HG02981 (cell line): ENCODE measurements at regions not wholly inside any gene's neighbourhood (a gene's known extent, or its start where the extent isn't known, plus 50 kb on each side); places are given as distances from the start of the nearest gene placed in this dataset.
"Not testable (repeated sequence)": the region's sequence is repeated elsewhere in the genome, so short reads cannot be mapped to it uniquely, and the experiment has no call there.

ENCODE experiments used
- ATAC-seq: cut with Tn5 transposase; IDR thresholded peaks from one replicate; pipeline ENCODE4 v1.9.1; 2021; ENCODE audit warnings: mild to moderate bottlenecking, moderate library complexity; ENCODE audit not compliant: unreplicated experiment

- no peak for ATAC-seq
Observed at GRCh38 chr4:66000510-66001117, 330.3 kb upstream of the EPHA5 start.

GRCh38 chr4:65999518-65999871, 329.2 kb upstream of the EPHA5 start:
- no peak for ATAC-seq

DNA sequence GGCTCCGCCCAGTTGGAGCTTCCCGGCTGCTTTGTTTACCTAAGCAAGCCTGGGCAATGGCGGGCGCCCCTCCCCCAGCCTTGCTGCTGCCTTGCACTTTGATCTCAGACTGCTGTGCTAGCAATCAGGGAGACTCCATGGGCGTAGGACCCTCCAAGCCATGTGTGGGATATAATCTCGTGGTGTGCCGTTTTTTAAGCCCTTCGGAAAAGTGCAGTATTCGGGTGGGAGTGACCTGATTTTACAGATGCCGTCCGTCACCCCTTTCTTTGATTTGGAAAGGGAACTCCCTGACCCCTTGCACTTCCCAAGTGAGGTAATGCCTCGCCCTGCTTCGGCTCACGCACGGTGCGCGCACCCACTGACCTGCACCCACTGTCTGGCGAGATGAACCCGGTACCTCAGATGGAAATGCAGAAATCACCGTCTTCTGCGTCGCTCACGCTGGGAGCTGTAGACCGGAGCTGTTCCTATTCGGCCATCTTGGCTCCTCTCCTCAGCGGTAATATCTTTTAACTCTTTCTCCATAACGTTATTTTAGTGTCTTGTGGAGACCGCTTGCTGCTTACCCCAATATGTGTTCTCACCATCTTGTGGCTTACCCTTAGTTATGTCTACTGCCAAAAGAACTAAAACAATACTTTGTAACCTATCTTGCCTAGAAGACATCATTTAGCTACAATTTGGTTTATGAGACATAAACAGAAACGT, 328.7 kb upstream of the EPHA5 start:
- not testable (repeated sequence) for ATAC-seq

GRCh38 chr4:65983061-65983460, 312.8 kb upstream of the EPHA5 start:
- ATAC-seq: no peak

DNA sequence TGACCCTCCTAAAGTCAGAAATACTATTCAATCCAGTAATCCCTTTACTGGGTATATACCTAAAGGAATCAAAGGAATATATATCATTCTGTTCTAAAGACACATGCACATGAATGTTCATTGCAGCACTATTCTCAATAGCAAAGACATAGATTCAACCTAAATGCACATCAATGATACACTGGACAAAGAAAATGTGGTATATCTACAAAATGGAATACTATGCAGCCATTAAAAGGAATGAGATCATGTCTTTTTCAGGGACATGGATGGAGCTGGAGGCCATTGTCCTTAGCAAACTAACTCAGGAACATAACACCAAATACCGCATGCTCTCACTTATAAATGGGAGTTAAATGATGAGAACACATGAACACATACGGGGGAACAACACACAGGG, 306.0 kb upstream of the EPHA5 start:
- no peak for ATAC-seq

- no peak for ATAC-seq
Observed at GRCh38 chr4:65973186-65973585, 302.9 kb upstream of the EPHA5 start.

DNA sequence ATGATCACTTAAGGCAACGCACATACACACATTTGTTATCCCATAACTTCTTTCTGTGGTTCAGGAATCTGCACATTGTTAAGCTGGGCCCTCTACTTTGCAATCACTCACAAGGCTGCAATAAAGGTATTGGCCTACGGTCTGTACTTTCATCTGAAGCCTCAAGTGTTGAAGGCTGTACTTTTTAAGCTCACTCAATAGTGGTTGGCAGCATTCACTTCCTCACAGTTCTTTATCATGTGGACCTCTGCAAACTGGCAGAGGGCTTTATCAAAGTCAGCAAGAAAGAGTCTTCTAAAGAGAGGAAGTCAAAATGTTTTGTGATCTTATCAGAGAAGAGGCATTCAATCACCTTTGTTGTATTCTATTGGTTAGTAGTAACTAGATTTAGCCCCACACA, 301.4 kb upstream of the EPHA5 start:
- no peak for ATAC-seq

GRCh38 chr4:65968831-65969558, 298.7 kb upstream of the EPHA5 start:
- no peak for ATAC-seq

- no peak for ATAC-seq
Observed at GRCh38 chr4:65960751-65961150, 290.5 kb upstream of the EPHA5 start.

- ATAC-seq: no peak
Observed at GRCh38 chr4:65954416-65954815, 284.1 kb upstream of the EPHA5 start.

GRCh38 chr4:65951177-65951576, 280.9 kb upstream of the EPHA5 start:
- no peak for ATAC-seq

DNA sequence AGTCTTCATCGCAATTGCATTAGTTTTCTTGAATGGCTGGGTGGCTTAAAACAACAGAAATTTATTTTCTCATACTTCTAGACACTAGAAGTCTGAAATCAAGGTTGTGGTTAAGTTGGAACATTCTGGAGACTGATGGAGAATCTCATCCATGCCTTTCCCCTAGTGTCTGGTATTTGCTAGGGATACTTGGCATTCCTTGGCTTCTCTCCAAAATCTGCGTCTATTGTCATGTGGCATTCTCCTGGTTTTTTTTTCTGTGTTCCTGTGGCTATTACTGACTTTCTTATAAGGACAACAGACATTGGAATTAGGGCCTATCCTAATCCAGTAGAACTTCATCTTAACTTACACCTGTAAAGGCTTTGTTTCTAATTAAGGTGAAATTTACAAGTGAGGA, 272.8 kb upstream of the EPHA5 start:
- no peak for ATAC-seq

- no peak for ATAC-seq
Observed at GRCh38 chr4:65924843-65925242, 254.6 kb upstream of the EPHA5 start.

GRCh38 chr4:65923616-65924015, 253.3 kb upstream of the EPHA5 start:
- ATAC-seq: no peak

DNA sequence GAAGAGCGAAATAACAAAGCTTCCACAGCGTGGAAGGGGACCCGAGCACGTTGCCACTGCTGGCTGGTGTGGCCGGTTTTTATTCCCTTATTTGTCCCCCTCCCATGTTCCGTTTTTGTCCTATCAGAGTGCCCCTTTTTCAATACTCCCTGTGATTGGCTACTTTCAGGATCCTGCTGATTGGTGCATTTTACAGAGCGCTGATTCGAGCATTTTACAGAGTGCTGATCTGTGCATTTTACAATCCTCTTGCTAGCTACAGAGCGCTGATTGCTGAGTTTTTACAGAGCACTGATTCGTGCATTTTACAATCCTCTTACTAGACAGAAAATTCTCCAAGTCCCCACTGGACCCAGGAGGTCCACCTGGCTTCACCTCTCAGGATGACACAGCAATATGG, 250.9 kb upstream of the EPHA5 start:
- no peak for ATAC-seq

DNA sequence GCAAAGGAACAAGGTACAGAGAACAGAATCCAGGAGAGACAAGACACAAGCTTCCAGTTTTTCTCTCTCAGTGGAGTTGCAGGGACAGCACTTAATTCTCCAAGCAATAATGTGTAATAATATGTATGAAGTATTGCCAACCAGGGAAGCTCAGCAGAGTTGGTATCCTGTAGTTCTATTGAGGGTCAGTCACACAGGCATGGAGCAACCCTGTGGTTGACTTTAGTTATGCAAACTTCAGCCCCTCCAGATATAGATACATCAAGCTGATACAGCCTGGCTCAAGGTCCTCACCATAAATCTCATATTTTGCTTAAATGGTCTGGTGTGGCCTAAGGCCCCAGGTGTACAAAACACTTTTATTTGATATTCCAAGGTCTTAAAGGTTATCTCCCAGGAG, 248.6 kb upstream of the EPHA5 start:
- no peak for ATAC-seq

DNA sequence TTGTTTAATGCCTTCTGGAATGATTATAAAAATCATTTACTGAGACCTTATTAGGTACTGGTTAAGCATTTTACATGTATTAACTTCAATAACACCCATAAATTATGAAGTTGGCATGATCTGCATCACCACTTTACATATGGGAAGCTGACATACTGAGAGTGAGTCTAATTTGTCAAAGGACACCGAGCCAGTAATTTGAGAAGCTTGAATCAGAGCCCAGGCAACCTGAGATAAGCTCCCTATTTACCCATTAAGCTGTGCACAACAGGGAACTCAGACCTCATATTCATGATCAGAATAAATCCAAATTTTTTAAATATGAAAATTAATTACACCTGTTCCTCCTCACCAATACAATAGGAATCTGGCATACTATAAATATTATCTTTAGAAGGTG, 247.9 kb upstream of the EPHA5 start:
- ATAC-seq: no peak

- no peak for ATAC-seq
Observed at GRCh38 chr4:65917486-65917885, 247.2 kb upstream of the EPHA5 start.

- ATAC-seq: no peak
Observed at GRCh38 chr4:65911720-65912119, 241.4 kb upstream of the EPHA5 start.

DNA sequence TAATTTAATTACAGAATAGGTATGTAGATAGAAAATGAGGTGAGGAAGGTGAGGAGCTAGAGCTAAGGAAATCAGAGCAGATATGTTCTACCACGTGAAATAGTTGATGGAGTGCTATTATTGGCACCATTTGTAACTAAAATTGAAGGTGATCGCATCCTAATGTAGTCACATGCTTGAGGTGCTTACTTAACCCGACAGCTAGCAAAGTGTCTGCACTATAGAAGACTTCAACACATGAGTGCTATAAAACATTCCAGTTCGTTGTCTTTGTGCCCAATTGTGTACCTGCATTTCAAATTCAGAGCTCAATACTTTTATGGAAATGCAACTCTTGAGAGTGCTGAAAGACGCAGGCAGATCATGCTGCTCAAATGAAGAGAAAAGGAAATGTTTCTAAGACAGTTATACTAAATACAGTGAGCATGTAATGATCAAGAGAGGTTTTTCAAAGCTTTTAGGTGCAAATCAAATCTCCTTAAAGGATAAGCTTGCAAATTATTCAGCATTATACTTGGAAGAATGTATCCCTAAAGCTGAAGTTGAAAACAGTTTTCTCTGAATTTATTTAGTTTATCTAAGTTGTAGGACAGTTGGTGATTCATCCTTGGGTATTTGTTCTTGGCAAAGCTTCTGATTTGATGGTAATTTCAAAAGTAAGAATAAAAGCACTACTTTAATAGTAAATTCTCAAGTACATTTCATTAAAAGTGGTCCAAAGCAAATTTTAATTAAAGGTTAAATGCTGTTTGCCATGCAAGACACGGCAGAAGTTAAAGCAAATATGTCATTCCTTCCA, 223.9 kb upstream of the EPHA5 start:
- no peak for ATAC-seq

DNA sequence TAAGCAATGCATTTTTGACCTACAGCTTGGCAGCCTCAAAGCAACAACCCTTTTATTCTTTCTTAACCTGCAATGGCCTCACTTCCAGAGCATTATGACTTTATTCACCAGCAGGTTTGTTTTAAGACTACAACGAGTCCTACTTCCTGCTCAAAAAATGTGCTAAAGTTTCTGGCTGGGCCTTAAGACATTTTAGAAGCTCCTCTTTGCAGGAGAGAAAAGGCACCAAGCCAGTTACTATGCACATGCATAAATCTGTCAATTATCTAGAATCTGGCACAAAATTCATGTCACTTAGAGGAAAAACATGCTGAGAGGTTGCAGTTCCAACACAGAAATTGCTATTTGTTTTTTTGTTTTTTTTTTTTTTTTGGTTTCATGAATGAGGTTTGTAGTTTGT, 223.0 kb upstream of the EPHA5 start:
- ATAC-seq: no peak

DNA sequence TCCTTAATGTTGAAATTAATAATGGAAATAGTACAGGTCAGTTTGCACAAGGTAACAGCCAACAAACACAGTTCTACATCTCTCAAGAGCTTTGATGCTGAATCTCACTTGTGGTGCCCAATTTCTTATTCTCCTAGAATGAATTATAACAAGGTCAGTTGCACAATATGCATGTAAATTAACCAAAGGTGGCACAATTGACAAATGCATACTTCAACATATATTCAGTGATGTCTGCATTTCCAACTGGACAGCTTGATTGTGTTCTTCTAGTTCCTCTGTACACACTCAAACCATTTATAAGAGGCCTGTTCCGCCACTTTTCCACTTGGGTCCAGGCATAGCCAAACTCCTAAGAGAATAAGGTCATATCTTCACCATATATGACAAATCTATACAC, 210.3 kb upstream of the EPHA5 start:
- ATAC-seq: no peak
